ENCODE measurements at regions not wholly inside any gene's neighbourhood (a gene's known extent, or its start where the extent isn't known, plus 50 kb on each side); places are given as distances from the start of the nearest gene placed in this dataset.

- TF ChIP-seq CTCF (IDR thresholded peaks at IDR 0.05; ENCODE audit: low read depth, low read length, poor library complexity, severe bottlenecking) (no peak), EZH2phosphoT487 (IDR thresholded peaks at IDR 0.05; ENCODE audit: borderline replicate concordance, low read length) (no peak)
These were observed 153.7 kb downstream of the CYB561 start for GRCh38 chr17:63292421-63292820.
